Type B pancreatic cell (in vitro differentiated cells): ENCODE measurements at regions not wholly inside any gene's neighbourhood (a gene's known extent, or its start where the extent isn't known, plus 50 kb on each side); places are given as distances from the start of the nearest gene placed in this dataset.

ENCODE experiments used
- DNase-seq: peaks from one replicate; pipeline ENCODE4 v3.0.0; 2021; ENCODE audit warnings: mixed read lengths; ENCODE audit not compliant: unreplicated experiment; ENCODE audit errors: extremely low spot score
- H3K27ac Mint-ChIP-seq: 2 replicates; pipeline ENCODE4 v1.8.0; 2021; ENCODE audit warnings: mild to moderate bottlenecking, mixed read lengths
- H3K27me3 Mint-ChIP-seq: 2 replicates; pipeline ENCODE4 v1.8.0; 2021; ENCODE audit warnings: mixed read lengths
- H3K36me3 Mint-ChIP-seq: 2 replicates; pipeline ENCODE4 v1.8.0; 2021; ENCODE audit warnings: mixed read lengths
- H3K4me1 Mint-ChIP-seq: one replicate; pipeline ENCODE4 v1.8.0; 2021; ENCODE audit warnings: mixed read lengths; ENCODE audit not compliant: unreplicated experiment
- H3K4me3 Mint-ChIP-seq: 2 replicates; pipeline ENCODE4 v1.8.0; 2021; ENCODE audit warnings: mild to moderate bottlenecking, mixed read lengths
- H3K9me3 Mint-ChIP-seq: 2 replicates; pipeline ENCODE4 v1.8.0; 2021; ENCODE audit warnings: mixed read lengths
- TF ChIP-seq, protein P1 (sequence below): fragments of 200-600 bp; sonication (generic); conservative IDR thresholded peaks from 2 replicates; pipeline ENCODE4 v1.5.0; 2021; ENCODE audit warnings: antibody characterized with exemption, mild to moderate bottlenecking

DNA sequence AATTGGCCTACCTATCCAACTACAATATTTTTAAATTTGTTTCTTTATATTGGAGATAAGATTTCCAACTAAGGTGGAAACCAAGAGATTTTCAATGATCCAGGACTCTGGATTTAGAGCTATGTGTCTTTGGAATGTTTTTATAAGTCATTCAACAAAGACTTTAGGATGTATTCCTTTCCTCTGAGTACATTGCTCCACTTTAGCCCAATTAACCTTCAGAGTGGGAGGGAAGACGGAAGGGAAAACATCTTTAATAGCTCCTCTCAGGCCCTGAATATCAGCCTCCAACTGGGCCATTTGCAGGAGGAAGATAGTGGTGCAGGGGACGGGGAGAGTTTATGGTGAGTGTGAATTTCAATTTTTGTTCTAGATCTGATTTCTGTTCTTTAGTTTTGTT is 239.2 kb downstream of the PIK3R1 start:
- TF ChIP-seq, protein P1, sequence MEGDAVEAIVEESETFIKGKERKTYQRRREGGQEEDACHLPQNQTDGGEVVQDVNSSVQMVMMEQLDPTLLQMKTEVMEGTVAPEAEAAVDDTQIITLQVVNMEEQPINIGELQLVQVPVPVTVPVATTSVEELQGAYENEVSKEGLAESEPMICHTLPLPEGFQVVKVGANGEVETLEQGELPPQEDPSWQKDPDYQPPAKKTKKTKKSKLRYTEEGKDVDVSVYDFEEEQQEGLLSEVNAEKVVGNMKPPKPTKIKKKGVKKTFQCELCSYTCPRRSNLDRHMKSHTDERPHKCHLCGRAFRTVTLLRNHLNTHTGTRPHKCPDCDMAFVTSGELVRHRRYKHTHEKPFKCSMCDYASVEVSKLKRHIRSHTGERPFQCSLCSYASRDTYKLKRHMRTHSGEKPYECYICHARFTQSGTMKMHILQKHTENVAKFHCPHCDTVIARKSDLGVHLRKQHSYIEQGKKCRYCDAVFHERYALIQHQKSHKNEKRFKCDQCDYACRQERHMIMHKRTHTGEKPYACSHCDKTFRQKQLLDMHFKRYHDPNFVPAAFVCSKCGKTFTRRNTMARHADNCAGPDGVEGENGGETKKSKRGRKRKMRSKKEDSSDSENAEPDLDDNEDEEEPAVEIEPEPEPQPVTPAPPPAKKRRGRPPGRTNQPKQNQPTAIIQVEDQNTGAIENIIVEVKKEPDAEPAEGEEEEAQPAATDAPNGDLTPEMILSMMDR = no peak
- Mint-ChIP-seq H3K4me3 (no peak overlapping the region), H3K4me1 (peaks cover 42% of the 10 kb centered on the region), H3K27ac (no peak overlapping the region), H3K27me3 (no peaks in the 10 kb centered on the region), H3K36me3 (peaks cover 12% of the 10 kb centered on the region), H3K9me3 (peaks cover 25% of the 10 kb centered on the region)
- no peak for DNase-seq

- H3K36me3 Mint-ChIP-seq = peaks cover 12% of the 10 kb centered on the region
- DNase-seq = no peak
- no peak overlapping the region for H3K4me3 Mint-ChIP-seq
- H3K27ac Mint-ChIP-seq = no peak overlapping the region
- peaks cover 45% of the 10 kb centered on the region for H3K4me1 Mint-ChIP-seq
- TF ChIP-seq, protein P1 = no peak
- H3K9me3 Mint-ChIP-seq = peaks cover 22% of the 10 kb centered on the region
- H3K27me3 Mint-ChIP-seq = no peaks in the 10 kb centered on the region
These were observed 239.7 kb downstream of the PIK3R1 start for GRCh38 chr5:68455216-68455615.

GRCh38 chr5:68456756-68457217 is 241.2 kb downstream of the PIK3R1 start:
- Mint-ChIP-seq H3K27ac (peak overlapping the region; percentile 67), H3K4me3 (no peak overlapping the region), H3K9me3 (peaks cover 15% of the 10 kb centered on the region), H3K27me3 (no peaks in the 10 kb centered on the region), H3K4me1 (peaks cover 46% of the 10 kb centered on the region), H3K36me3 (peaks cover 12% of the 10 kb centered on the region)
- no peak for DNase-seq
- TF ChIP-seq, protein P1 = no peak

- DNase-seq = no peak
- H3K4me3 Mint-ChIP-seq = no peak overlapping the region
- H3K36me3 Mint-ChIP-seq = peaks cover 12% of the 10 kb centered on the region
- TF ChIP-seq, protein P1 = no peak
- H3K4me1 Mint-ChIP-seq = peaks cover 46% of the 10 kb centered on the region
- H3K9me3 Mint-ChIP-seq = peaks cover 14% of the 10 kb centered on the region
- H3K27ac Mint-ChIP-seq = no peak overlapping the region
- H3K27me3 Mint-ChIP-seq = no peaks in the 10 kb centered on the region
These were observed 241.7 kb downstream of the PIK3R1 start for GRCh38 chr5:68457285-68457684.

- Mint-ChIP-seq H3K4me3 (no peak overlapping the region), H3K4me1 (peaks cover 42% of the 10 kb centered on the region), H3K27me3 (no peaks in the 10 kb centered on the region), H3K9me3 (peaks cover 7% of the 10 kb centered on the region), H3K36me3 (peaks cover 5% of the 10 kb centered on the region), H3K27ac (no peak overlapping the region)
- DNase-seq = no peak
- TF ChIP-seq, protein P1 = no peak
These were observed 243.0 kb downstream of the PIK3R1 start for GRCh38 chr5:68458416-68459021.
